ENCODE measurements at regions not wholly inside any gene's neighbourhood (a gene's known extent, or its start where the extent isn't known, plus 50 kb on each side); places are given as distances from the start of the nearest gene placed in this dataset.
"Not testable (repeated sequence)": the region's sequence is repeated elsewhere in the genome, so short reads cannot be mapped to it uniquely, and the experiment has no call there.

DNA sequence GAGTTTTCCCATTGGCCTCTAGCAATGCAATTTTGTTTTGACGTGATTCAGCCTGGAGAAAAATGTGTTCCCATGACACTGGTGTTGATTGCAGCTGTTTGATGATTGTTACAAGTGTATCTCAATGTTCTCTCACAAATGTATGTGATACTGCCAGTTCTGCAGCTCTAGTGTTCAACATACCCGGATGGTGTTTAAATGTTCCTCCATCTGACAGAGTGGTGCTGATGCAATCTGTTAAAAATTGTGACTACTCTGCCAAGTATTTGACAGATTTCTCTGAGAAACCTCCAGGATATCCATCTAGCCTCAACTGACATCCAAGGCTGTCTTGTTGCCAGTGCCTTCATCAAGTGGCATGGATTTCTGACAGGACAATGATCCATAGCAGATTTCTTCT is 657.2 kb upstream of the DIAPH2 start:
- Histone ChIP-seq H3K4me3 (ENCODE audit: low read depth, low read length) (no peak overlapping the region), H3K79me2 (ENCODE audit: control insufficient read depth, insufficient read depth, low read length, unreplicated experiment) (no peaks in the 10 kb centered on the region), H3K36me3 (ENCODE audit: insufficient read depth, low read length) (no peaks in the 10 kb centered on the region), H3K27me3 (ENCODE audit: insufficient read depth, low read length) (no peaks in the 10 kb centered on the region), H2AFZ (ENCODE audit: low read length, unreplicated experiment) (no peak overlapping the region), H3K4me1 (ENCODE audit: control insufficient read depth, insufficient read depth, low read length, unreplicated experiment) (no peaks in the 10 kb centered on the region), H3K27ac (ENCODE audit: low read depth, low read length) (no peak overlapping the region)

- no peaks in the 10 kb centered on the region for H3K4me1 ChIP-seq (ENCODE audit: control insufficient read depth, insufficient read depth, low read length, unreplicated experiment)
- no peaks in the 10 kb centered on the region for H3K79me2 ChIP-seq (ENCODE audit: control insufficient read depth, insufficient read depth, low read length, unreplicated experiment)
- H3K4me3 ChIP-seq (ENCODE audit: low read depth, low read length): no peak overlapping the region
- H3K27me3 ChIP-seq (ENCODE audit: insufficient read depth, low read length): no peaks in the 10 kb centered on the region
- H3K27ac ChIP-seq (ENCODE audit: low read depth, low read length): no peak overlapping the region
- H3K36me3 ChIP-seq (ENCODE audit: insufficient read depth, low read length): no peaks in the 10 kb centered on the region
- H2AFZ ChIP-seq (ENCODE audit: low read length, unreplicated experiment): no peak overlapping the region
Observed at GRCh38 chrX:96052078-96052477, 632.6 kb upstream of the DIAPH2 start.

- no peak overlapping the region for H3K4me3 ChIP-seq (ENCODE audit: low read depth, low read length)
- no peaks in the 10 kb centered on the region for H3K27me3 ChIP-seq (ENCODE audit: insufficient read depth, low read length)
Observed at GRCh38 chrX:96081891-96082290, 602.8 kb upstream of the DIAPH2 start.

DNA sequence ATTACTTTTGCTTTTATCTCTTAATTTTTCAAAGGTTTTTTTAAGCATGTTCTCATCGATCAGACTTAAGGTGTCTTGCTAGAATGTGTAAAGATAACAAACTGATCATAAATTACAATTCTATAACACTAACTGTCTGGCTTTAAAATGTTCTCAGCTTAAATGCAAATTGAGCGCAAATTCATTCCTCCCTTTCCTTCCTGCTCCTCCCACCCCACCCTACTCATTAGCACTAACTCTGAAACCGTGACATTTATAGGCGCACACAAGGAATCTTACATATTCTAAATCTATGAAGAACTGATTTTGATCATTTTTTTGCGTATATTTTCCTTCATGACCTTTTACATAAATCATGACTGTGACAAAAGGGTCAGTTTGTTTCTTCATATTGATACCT is 590.0 kb upstream of the DIAPH2 start:
- no peaks in the 10 kb centered on the region for H3K27me3 ChIP-seq (ENCODE audit: insufficient read depth, low read length)
- H3K79me2 ChIP-seq (ENCODE audit: control insufficient read depth, insufficient read depth, low read length, unreplicated experiment): no peaks in the 10 kb centered on the region
- no peak overlapping the region for H2AFZ ChIP-seq (ENCODE audit: low read length, unreplicated experiment)
- no peak overlapping the region for H3K27ac ChIP-seq (ENCODE audit: low read depth, low read length)
- H3K36me3 ChIP-seq (ENCODE audit: insufficient read depth, low read length): no peaks in the 10 kb centered on the region
- no peak overlapping the region for H3K4me3 ChIP-seq (ENCODE audit: low read depth, low read length)
- no peaks in the 10 kb centered on the region for H3K4me1 ChIP-seq (ENCODE audit: control insufficient read depth, insufficient read depth, low read length, unreplicated experiment)

More at GRCh38 chrX:96081891-96082290, 602.8 kb upstream of the DIAPH2 start:
- H2AFZ ChIP-seq (ENCODE audit: low read length, unreplicated experiment): no peak overlapping the region
- H3K4me1 ChIP-seq (ENCODE audit: control insufficient read depth, insufficient read depth, low read length, unreplicated experiment): no peaks in the 10 kb centered on the region
- no peak overlapping the region for H3K27ac ChIP-seq (ENCODE audit: low read depth, low read length)
- H3K79me2 ChIP-seq (ENCODE audit: control insufficient read depth, insufficient read depth, low read length, unreplicated experiment): no peaks in the 10 kb centered on the region
- no peaks in the 10 kb centered on the region for H3K36me3 ChIP-seq (ENCODE audit: insufficient read depth, low read length)

- Histone ChIP-seq H3K4me3 (ENCODE audit: low read depth, low read length) (no peak overlapping the region), H3K79me2 (ENCODE audit: control insufficient read depth, insufficient read depth, low read length, unreplicated experiment) (no peaks in the 10 kb centered on the region), H3K27ac (ENCODE audit: low read depth, low read length) (no peak overlapping the region), H3K27me3 (ENCODE audit: insufficient read depth, low read length) (no peaks in the 10 kb centered on the region), H3K36me3 (ENCODE audit: insufficient read depth, low read length) (no peaks in the 10 kb centered on the region), H2AFZ (ENCODE audit: low read length, unreplicated experiment) (no peak overlapping the region), H3K4me1 (ENCODE audit: control insufficient read depth, insufficient read depth, low read length, unreplicated experiment) (no peaks in the 10 kb centered on the region)
Observed at GRCh38 chrX:96098471-96098870, 586.2 kb upstream of the DIAPH2 start.

GRCh38 chrX:96102997-96103396 is 581.6 kb upstream of the DIAPH2 start:
- Histone ChIP-seq H3K27me3 (ENCODE audit: insufficient read depth, low read length) (no peaks in the 10 kb centered on the region), H3K27ac (ENCODE audit: low read depth, low read length) (no peak overlapping the region), H2AFZ (ENCODE audit: low read length, unreplicated experiment) (no peak overlapping the region), H3K4me3 (ENCODE audit: low read depth, low read length) (no peak overlapping the region), H3K79me2 (ENCODE audit: control insufficient read depth, insufficient read depth, low read length, unreplicated experiment) (no peaks in the 10 kb centered on the region), H3K36me3 (ENCODE audit: insufficient read depth, low read length) (no peaks in the 10 kb centered on the region), H3K4me1 (ENCODE audit: control insufficient read depth, insufficient read depth, low read length, unreplicated experiment) (no peaks in the 10 kb centered on the region)

- H3K27me3 ChIP-seq (ENCODE audit: insufficient read depth, low read length): no peaks in the 10 kb centered on the region
- H3K4me3 ChIP-seq (ENCODE audit: low read depth, low read length): no peak overlapping the region
- H3K4me1 ChIP-seq (ENCODE audit: control insufficient read depth, insufficient read depth, low read length, unreplicated experiment): no peaks in the 10 kb centered on the region
- no peak overlapping the region for H3K27ac ChIP-seq (ENCODE audit: low read depth, low read length)
- no peaks in the 10 kb centered on the region for H3K79me2 ChIP-seq (ENCODE audit: control insufficient read depth, insufficient read depth, low read length, unreplicated experiment)
- no peaks in the 10 kb centered on the region for H3K36me3 ChIP-seq (ENCODE audit: insufficient read depth, low read length)
- H2AFZ ChIP-seq (ENCODE audit: low read length, unreplicated experiment): no peak overlapping the region
Observed at GRCh38 chrX:96112689-96113088, 572.0 kb upstream of the DIAPH2 start.

GRCh38 chrX:96126182-96126581 is 558.5 kb upstream of the DIAPH2 start:
- H3K27ac ChIP-seq (ENCODE audit: low read depth, low read length): no peak overlapping the region

DNA sequence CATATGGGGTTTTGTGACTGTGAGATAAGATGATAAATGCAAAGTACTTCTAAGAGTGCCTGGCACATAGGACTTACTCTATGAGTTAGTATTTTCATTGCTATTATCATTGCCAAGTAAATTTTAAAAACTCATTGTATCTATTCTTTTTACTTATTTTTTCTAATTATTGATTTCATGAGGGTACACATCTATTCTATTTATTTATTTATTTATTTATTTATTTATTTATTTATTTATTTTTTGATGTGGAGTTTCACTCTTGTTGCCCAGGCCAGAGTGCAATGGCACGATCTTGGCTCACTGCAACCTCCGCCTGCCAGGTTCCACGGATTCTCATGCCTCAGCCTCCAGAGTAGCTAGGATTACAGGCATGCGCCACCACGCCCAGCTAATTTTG is 556.6 kb upstream of the DIAPH2 start:
- not testable (repeated sequence) for H3K27ac ChIP-seq (ENCODE audit: low read depth, low read length); H2AFZ ChIP-seq (ENCODE audit: low read length, unreplicated experiment); H3K79me2 ChIP-seq (ENCODE audit: control insufficient read depth, insufficient read depth, low read length, unreplicated experiment); H3K4me1 ChIP-seq (ENCODE audit: control insufficient read depth, insufficient read depth, low read length, unreplicated experiment); H3K27me3 ChIP-seq (ENCODE audit: insufficient read depth, low read length); H3K4me3 ChIP-seq (ENCODE audit: low read depth, low read length); H3K36me3 ChIP-seq (ENCODE audit: insufficient read depth, low read length)

More at GRCh38 chrX:96126182-96126581, 558.5 kb upstream of the DIAPH2 start:
- H3K4me3 ChIP-seq (ENCODE audit: low read depth, low read length): no peak overlapping the region
- H3K4me1 ChIP-seq (ENCODE audit: control insufficient read depth, insufficient read depth, low read length, unreplicated experiment): no peaks in the 10 kb centered on the region
- no peaks in the 10 kb centered on the region for H3K79me2 ChIP-seq (ENCODE audit: control insufficient read depth, insufficient read depth, low read length, unreplicated experiment)
- H3K36me3 ChIP-seq (ENCODE audit: insufficient read depth, low read length): no peaks in the 10 kb centered on the region
- H3K27me3 ChIP-seq (ENCODE audit: insufficient read depth, low read length): no peaks in the 10 kb centered on the region
- H2AFZ ChIP-seq (ENCODE audit: low read length, unreplicated experiment): no peak overlapping the region

GRCh38 chrX:96140796-96141195 is 543.8 kb upstream of the DIAPH2 start:
- Histone ChIP-seq H3K27ac (ENCODE audit: low read depth, low read length) (no peak overlapping the region), H3K79me2 (ENCODE audit: control insufficient read depth, insufficient read depth, low read length, unreplicated experiment) (no peaks in the 10 kb centered on the region), H3K27me3 (ENCODE audit: insufficient read depth, low read length) (no peaks in the 10 kb centered on the region), H3K36me3 (ENCODE audit: insufficient read depth, low read length) (no peaks in the 10 kb centered on the region), H3K4me3 (ENCODE audit: low read depth, low read length) (no peak overlapping the region), H3K4me1 (ENCODE audit: control insufficient read depth, insufficient read depth, low read length, unreplicated experiment) (no peaks in the 10 kb centered on the region), H2AFZ (ENCODE audit: low read length, unreplicated experiment) (no peak overlapping the region)

DNA sequence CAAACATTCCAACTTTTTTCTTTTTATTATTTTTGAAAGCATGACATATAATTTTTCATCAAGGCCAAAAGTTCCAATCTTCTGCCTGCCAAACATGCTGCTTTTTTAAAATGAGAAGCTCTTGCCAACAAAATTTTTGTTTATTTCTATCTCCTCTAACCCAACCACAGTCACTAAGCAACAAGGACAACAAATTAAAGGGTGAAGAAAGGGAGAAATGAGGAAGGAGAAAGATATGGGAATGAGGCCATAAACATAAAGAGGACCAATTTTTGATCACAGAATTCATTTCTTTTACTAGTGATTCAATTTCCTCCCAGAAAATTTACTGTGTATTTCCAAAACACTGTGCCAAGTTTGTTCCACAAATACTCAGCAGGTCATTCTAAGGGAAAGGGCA is 537.0 kb upstream of the DIAPH2 start:
- no peaks in the 10 kb centered on the region for H3K27me3 ChIP-seq (ENCODE audit: insufficient read depth, low read length)
- no peaks in the 10 kb centered on the region for H3K4me1 ChIP-seq (ENCODE audit: control insufficient read depth, insufficient read depth, low read length, unreplicated experiment)
- no peak overlapping the region for H3K27ac ChIP-seq (ENCODE audit: low read depth, low read length)
- H2AFZ ChIP-seq (ENCODE audit: low read length, unreplicated experiment): no peak overlapping the region
- no peaks in the 10 kb centered on the region for H3K79me2 ChIP-seq (ENCODE audit: control insufficient read depth, insufficient read depth, low read length, unreplicated experiment)
- H3K36me3 ChIP-seq (ENCODE audit: insufficient read depth, low read length): no peaks in the 10 kb centered on the region
- H3K4me3 ChIP-seq (ENCODE audit: low read depth, low read length): no peak overlapping the region

Data from ACC112 (cell line).